Spinal cord (tissue), 9 donors: ENCODE measurements at regions not wholly inside any gene's neighbourhood (a gene's known extent, or its start where the extent isn't known, plus 50 kb on each side); places are given as distances from the start of the nearest gene placed in this dataset.
A peak's percentile ranks its signal among the peaks of the same experiment; 100 is the strongest.

Experiments
- DNase-seq, 6 donors: peaks; one replicate each; pipeline versions ENCODE4 v3.0.0 to v3.0.0-alpha.2; 2013 to 2015; ENCODE audit warnings: low spot score in 6 of 6, low read depth in 4 of 6
- H3K27ac ChIP-seq: one replicate; pipeline ENCODE4 v1.5.1; 2013; ENCODE audit warnings: low read depth, low read length, control low read depth
- H3K27me3 ChIP-seq: one replicate; pipeline ENCODE4 v1.6.1; 2013; ENCODE audit warnings: low read length; ENCODE audit not compliant: control insufficient read depth, insufficient read depth
- H3K36me3 ChIP-seq: one replicate; pipeline ENCODE4 v1.6.1; 2013; ENCODE audit warnings: low read length; ENCODE audit not compliant: control insufficient read depth, insufficient read depth
- H3K4me1 ChIP-seq: one replicate; pipeline ENCODE4 v1.6.1; 2013; ENCODE audit warnings: low read length; ENCODE audit not compliant: control insufficient read depth, insufficient read depth
- H3K4me3 ChIP-seq: one replicate; pipeline ENCODE4 v1.5.1; 2013; ENCODE audit warnings: low read depth, low read length, control low read depth
- H3K9me3 ChIP-seq: one replicate; pipeline ENCODE4 v1.6.1; 2013; ENCODE audit warnings: low read length; ENCODE audit not compliant: control insufficient read depth, insufficient read depth
- WGBS: methylation state at CpG from one replicate; pipeline ENCODE4 v1.1.5; 2013; ENCODE audit warnings: missing lambda C conversion rate; ENCODE audit not compliant: insufficient coverage; 5-methylcytosine and 5-hydroxymethylcytosine counted together
- donor health status: healthy.

DNA sequence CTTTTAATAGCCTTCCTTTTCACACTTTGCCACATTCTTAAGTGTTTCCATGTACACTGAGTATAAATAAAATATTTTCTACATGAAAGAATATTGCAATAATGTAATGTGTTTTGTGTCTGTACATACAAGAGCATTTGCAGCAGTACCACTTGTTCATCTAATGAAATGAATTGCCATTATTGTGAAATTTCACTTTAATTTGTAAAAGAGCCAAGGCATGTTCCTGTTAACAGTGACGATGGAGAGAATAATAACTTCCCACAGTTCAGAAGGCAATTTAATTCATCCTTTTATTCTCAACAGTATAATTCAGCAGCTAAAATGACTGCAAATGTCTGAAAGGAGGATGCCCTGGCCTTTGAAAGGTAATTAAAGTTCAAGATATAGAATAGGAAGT is 853.9 kb downstream of the LRRTM4 start:
- Histone ChIP-seq H3K27ac (no peak overlapping the region), H3K36me3 (no peaks in the 10 kb centered on the region)
- WGBS, result no CpG with 5 or more reads among the region's 1 CpG

GRCh38 chr2:76667821-76668271 is 854.3 kb downstream of the LRRTM4 start:
- H3K36me3 ChIP-seq, result no peaks in the 10 kb centered on the region
- H3K4me3 ChIP-seq, result no peak overlapping the region
- peak in 2 of 6 donors; percentile 50 to 73 for DNase-seq
- H3K4me1 ChIP-seq, result no peaks in the 10 kb centered on the region
- H3K27ac ChIP-seq, result no peak overlapping the region
- no peaks in the 10 kb centered on the region for H3K9me3 ChIP-seq
- WGBS, result 42% methylated on average over 6 of the region's 8 CpGs
- no peaks in the 10 kb centered on the region for H3K27me3 ChIP-seq

More for the DNA sequence above, 853.9 kb downstream of the LRRTM4 start:
- Histone ChIP-seq H3K4me3 (no peak overlapping the region), H3K9me3 (no peaks in the 10 kb centered on the region), H3K27me3 (no peaks in the 10 kb centered on the region), H3K4me1 (no peaks in the 10 kb centered on the region)
- peak in 1 of 6 donors; percentile 65 for DNase-seq

- Histone ChIP-seq H3K36me3 (no peaks in the 10 kb centered on the region), H3K27ac (no peak overlapping the region), H3K27me3 (no peaks in the 10 kb centered on the region), H3K4me3 (no peak overlapping the region), H3K9me3 (peaks cover 3% of the 10 kb centered on the region), H3K4me1 (no peaks in the 10 kb centered on the region)
- 11% methylated on average over 1 of the region's 2 CpGs for WGBS
- DNase-seq, result peak in 1 of 6 donors; percentile 78
Measured at GRCh38 chr2:76642129-76642528, 880.0 kb downstream of the LRRTM4 start.

DNA sequence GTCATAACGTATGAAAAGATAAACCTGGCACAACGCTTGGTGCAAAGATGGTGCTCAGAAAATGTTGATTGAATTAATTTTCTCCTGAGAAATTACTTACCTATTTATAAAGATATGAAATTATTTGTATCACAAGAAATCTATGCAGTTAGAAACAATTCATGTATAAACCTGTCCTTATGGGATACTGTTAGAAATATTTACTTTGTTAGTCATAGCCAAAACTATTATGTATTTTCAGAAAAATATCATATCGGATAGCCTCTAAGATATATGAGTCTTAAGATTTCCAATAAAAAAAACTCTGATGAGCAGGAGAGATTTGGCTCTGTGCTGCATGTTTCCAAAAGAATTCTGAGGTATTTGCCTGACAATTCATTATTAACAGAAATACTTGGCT is 880.7 kb downstream of the LRRTM4 start:
- Histone ChIP-seq H3K36me3 (no peaks in the 10 kb centered on the region), H3K27me3 (no peaks in the 10 kb centered on the region), H3K4me3 (no peak overlapping the region), H3K9me3 (peaks cover 3% of the 10 kb centered on the region), H3K4me1 (no peaks in the 10 kb centered on the region), H3K27ac (no peak overlapping the region)
- WGBS, result no CpG with 5 or more reads among the region's 3 CpGs
- no peak for DNase-seq

GRCh38 chr2:76640905-76641304 is 881.3 kb downstream of the LRRTM4 start:
- Histone ChIP-seq H3K4me1 (no peaks in the 10 kb centered on the region), H3K27me3 (no peaks in the 10 kb centered on the region), H3K9me3 (peaks cover 6% of the 10 kb centered on the region), H3K36me3 (no peaks in the 10 kb centered on the region), H3K4me3 (no peak overlapping the region), H3K27ac (no peak overlapping the region)
- 15% methylated on average over 1 of the region's 1 CpG for WGBS
- peak in 1 of 6 donors; percentile 27 for DNase-seq

- peak in 2 of 6 donors; percentile 69 to 74 for DNase-seq
- H3K27me3 ChIP-seq, result no peaks in the 10 kb centered on the region
- peaks cover 5% of the 10 kb centered on the region for H3K9me3 ChIP-seq
- H3K4me1 ChIP-seq, result no peaks in the 10 kb centered on the region
- no peak overlapping the region for H3K4me3 ChIP-seq
- no peak overlapping the region for H3K27ac ChIP-seq
- 80% methylated on average over 1 of the region's 5 CpGs for WGBS
- H3K36me3 ChIP-seq, result no peaks in the 10 kb centered on the region
Measured at GRCh38 chr2:76639171-76639680, 883.0 kb downstream of the LRRTM4 start.

- H3K36me3 ChIP-seq, result no peaks in the 10 kb centered on the region
- H3K27ac ChIP-seq, result no peak overlapping the region
- peak in 1 of 6 donors; percentile 75 for DNase-seq
- no peak overlapping the region for H3K4me3 ChIP-seq
- H3K4me1 ChIP-seq, result no peaks in the 10 kb centered on the region
- peaks cover 3% of the 10 kb centered on the region for H3K9me3 ChIP-seq
- no peaks in the 10 kb centered on the region for H3K27me3 ChIP-seq
- no CpG with 5 or more reads among the region's 3 CpGs for WGBS
Measured at GRCh38 chr2:76633276-76633921, 888.8 kb downstream of the LRRTM4 start.

GRCh38 chr2:76625101-76625500 is 897.1 kb downstream of the LRRTM4 start:
- H3K27ac ChIP-seq, result no peak overlapping the region
- 90% methylated on average over 2 of the region's 3 CpGs for WGBS
- H3K36me3 ChIP-seq, result no peaks in the 10 kb centered on the region
- DNase-seq, result no peak
- no peak overlapping the region for H3K4me3 ChIP-seq
- no peaks in the 10 kb centered on the region for H3K27me3 ChIP-seq
- no peaks in the 10 kb centered on the region for H3K4me1 ChIP-seq
- H3K9me3 ChIP-seq, result no peaks in the 10 kb centered on the region

- H3K4me1 ChIP-seq, result no peaks in the 10 kb centered on the region
- DNase-seq, result peak in 1 of 6 donors; percentile 20
- H3K9me3 ChIP-seq, result no peaks in the 10 kb centered on the region
- no peaks in the 10 kb centered on the region for H3K27me3 ChIP-seq
- no peak overlapping the region for H3K27ac ChIP-seq
- no peaks in the 10 kb centered on the region for H3K36me3 ChIP-seq
- no peak overlapping the region for H3K4me3 ChIP-seq
Measured at GRCh38 chr2:76613330-76613729, 902.6 kb upstream of the GCFC2 start.

GRCh38 chr2:76612764-76613163 is 902.0 kb upstream of the GCFC2 start:
- no peaks in the 10 kb centered on the region for H3K4me1 ChIP-seq
- no peaks in the 10 kb centered on the region for H3K9me3 ChIP-seq
- WGBS, result no CpG with 5 or more reads among the region's 2 CpGs
- DNase-seq, result no peak
- no peaks in the 10 kb centered on the region for H3K36me3 ChIP-seq
- H3K27me3 ChIP-seq, result no peaks in the 10 kb centered on the region
- H3K27ac ChIP-seq, result no peak overlapping the region
- H3K4me3 ChIP-seq, result no peak overlapping the region
